ENCODE measurements at regions not wholly inside any gene's neighbourhood (a gene's known extent, or its start where the extent isn't known, plus 50 kb on each side); places are given as distances from the start of the nearest gene placed in this dataset.
A peak's percentile ranks its signal among the peaks of the same experiment; 100 is the strongest.
"Not testable (repeated sequence)": the region's sequence is repeated elsewhere in the genome, so short reads cannot be mapped to it uniquely, and the experiment has no call there.

DNA sequence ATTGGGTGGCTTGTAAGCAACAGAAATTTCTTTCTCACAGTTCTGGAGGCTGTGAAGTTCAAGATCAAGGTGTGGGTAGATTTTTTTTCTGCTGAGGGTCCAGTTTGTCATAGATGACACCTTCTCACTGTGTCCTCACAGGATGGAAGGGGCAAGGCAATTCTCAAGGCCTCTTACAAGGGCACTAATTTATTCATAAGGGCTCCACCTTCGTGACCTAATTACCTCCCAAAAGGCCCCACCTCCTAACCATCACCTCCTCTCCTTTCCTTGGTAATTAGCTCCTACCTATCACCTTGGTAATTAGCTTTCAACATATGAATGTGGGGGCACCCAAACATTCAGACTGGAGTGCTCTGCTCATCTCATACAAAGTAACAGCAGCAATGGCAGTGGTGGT is 92.3 kb upstream of the CD44 start:
- H3K4me3 ChIP-seq (ENCODE audit: low read length), result no peak overlapping the region
- no peaks in the 10 kb centered on the region for H3K9me3 ChIP-seq (ENCODE audit: control insufficient read depth, low read depth, low read length)
- H3K27me3 ChIP-seq (ENCODE audit: control insufficient read depth, insufficient read depth, low read length), result no peaks in the 10 kb centered on the region
- no peak for DNase-seq
- no peaks in the 10 kb centered on the region for H3K36me3 ChIP-seq (ENCODE audit: control insufficient read depth, insufficient read depth, low read length)
- no CpG with 5 or more reads among the region's 1 CpG for WGBS (ENCODE audit: insufficient coverage, low lambda C conversion rate)
- no peak overlapping the region for H3K27ac ChIP-seq (ENCODE audit: low read length)
- H3K4me1 ChIP-seq (ENCODE audit: control insufficient read depth, insufficient read depth, low read length), result no peaks in the 10 kb centered on the region

DNA sequence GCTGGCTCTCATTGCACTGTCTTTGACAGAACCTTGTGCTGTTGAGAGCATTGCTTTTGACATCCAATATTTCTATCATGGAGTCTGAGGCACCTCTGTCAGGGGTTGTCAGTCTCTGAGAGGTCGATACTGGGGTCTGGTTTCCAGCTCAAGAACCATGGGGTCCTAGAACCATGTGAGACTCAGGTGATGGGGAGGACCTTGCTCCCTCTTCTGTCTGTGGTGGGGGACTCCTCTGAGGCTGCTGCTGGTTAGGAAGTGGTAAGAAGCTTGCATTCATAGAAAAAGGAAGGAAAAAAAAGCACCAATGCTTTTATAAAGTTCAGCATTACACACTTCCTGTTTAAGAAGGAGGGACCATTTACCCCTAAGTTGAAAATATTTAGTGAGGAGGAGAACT is 91.8 kb upstream of the CD44 start:
- no peak overlapping the region for H3K4me3 ChIP-seq (ENCODE audit: low read length)
- DNase-seq, result no peak
- no CpG with 5 or more reads among the region's 1 CpG for WGBS (ENCODE audit: insufficient coverage, low lambda C conversion rate)
- no peak overlapping the region for H3K27ac ChIP-seq (ENCODE audit: low read length)
- H3K4me1 ChIP-seq (ENCODE audit: control insufficient read depth, insufficient read depth, low read length), result no peaks in the 10 kb centered on the region
- H3K9me3 ChIP-seq (ENCODE audit: control insufficient read depth, low read depth, low read length), result no peaks in the 10 kb centered on the region
- H3K27me3 ChIP-seq (ENCODE audit: control insufficient read depth, insufficient read depth, low read length), result no peaks in the 10 kb centered on the region
- H3K36me3 ChIP-seq (ENCODE audit: control insufficient read depth, insufficient read depth, low read length), result no peaks in the 10 kb centered on the region

DNA sequence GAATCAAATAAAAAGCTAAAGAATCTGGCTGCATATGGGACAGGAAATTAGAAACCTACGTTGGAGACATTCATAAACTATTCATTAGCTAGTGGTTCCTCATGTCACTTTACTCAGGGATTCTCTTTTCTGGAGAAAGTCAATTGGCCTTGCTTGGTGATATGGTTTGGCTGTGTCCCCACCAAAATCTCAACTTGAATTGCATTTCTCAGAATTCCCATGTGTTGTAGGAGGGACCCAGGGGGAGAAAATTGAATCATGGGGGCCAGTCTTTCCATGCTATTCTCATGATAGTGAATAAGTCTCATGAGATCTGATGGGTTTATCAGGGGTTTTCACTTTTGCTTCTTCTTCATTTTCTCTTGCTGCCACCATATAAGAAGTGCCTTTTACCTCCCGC is 91.2 kb upstream of the CD44 start:
- H3K4me3 ChIP-seq (ENCODE audit: low read length), result no peak overlapping the region
- no peaks in the 10 kb centered on the region for H3K27me3 ChIP-seq (ENCODE audit: control insufficient read depth, insufficient read depth, low read length)
- DNase-seq, result no peak
- WGBS (ENCODE audit: insufficient coverage, low lambda C conversion rate), result no CpG with 5 or more reads among the region's 2 CpGs
- H3K27ac ChIP-seq (ENCODE audit: low read length), result no peak overlapping the region
- H3K36me3 ChIP-seq (ENCODE audit: control insufficient read depth, insufficient read depth, low read length), result no peaks in the 10 kb centered on the region
- H3K9me3 ChIP-seq (ENCODE audit: control insufficient read depth, low read depth, low read length), result no peaks in the 10 kb centered on the region
- H3K4me1 ChIP-seq (ENCODE audit: control insufficient read depth, insufficient read depth, low read length), result no peaks in the 10 kb centered on the region

DNA sequence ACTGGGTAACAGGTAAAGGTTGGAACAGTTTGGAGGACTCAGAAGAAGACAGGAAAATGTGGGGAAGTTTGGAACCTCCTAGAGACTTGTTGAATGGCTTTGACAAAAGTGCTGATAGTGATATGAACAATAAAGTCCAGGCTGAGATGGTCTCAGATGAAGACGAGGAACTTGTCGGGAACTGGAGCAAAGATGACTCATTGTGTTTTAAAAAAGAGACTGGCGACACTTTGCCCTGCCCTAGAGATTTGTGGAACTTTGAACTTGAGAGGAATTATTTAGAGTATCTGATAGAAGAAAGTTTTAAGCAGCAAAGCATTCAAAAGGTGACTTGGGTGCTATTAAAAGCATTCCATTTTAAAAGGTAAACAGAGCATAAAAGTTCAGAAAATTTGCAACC is 90.6 kb upstream of the CD44 start:
- not testable (repeated sequence) for H3K27me3 ChIP-seq (ENCODE audit: control insufficient read depth, insufficient read depth, low read length); H3K27ac ChIP-seq (ENCODE audit: low read length); H3K4me1 ChIP-seq (ENCODE audit: control insufficient read depth, insufficient read depth, low read length); H3K36me3 ChIP-seq (ENCODE audit: control insufficient read depth, insufficient read depth, low read length); H3K9me3 ChIP-seq (ENCODE audit: control insufficient read depth, low read depth, low read length); H3K4me3 ChIP-seq (ENCODE audit: low read length)
- WGBS (ENCODE audit: insufficient coverage, low lambda C conversion rate), result 14% methylated on average over 2 of the region's 3 CpGs
- DNase-seq, result peak in 1 of 2 donors; percentile 45

DNA sequence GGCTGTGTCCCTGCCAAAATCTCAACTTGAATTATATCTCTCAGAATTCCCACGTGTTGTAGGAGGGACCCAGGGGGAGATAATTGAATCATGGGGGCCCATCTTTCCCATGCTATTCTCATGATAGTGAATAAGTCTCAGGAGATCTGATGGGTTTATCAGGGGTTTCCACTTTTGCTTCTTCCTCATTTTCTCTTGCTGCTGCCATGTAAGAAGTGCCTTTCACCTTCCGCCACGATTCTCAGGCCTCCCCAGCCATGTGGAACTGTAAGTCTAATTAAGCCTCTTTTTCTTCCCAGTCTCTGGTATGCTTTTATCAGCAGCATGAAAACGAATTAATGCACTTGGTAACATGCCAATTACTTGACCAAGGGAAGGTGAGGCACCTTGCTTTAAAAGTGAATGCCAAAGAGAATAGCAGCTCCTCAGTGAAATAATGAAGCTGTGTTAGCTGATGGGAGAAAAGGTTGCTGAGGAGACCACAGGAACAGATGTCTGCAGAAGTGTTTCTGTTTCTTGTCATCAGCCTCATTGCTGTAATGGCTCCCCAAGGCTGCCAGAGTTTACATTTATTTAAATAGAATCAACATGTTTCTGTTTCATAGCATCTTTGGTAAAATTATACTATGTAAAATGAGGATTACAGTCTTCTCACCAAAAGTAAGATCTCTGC is 89.0 kb upstream of the CD44 start:
- no peaks in the 10 kb centered on the region for H3K9me3 ChIP-seq (ENCODE audit: control insufficient read depth, low read depth, low read length)
- H3K4me1 ChIP-seq (ENCODE audit: control insufficient read depth, insufficient read depth, low read length), result no peaks in the 10 kb centered on the region
- H3K27ac ChIP-seq (ENCODE audit: low read length), result peak overlapping the region; percentile 16
- WGBS (ENCODE audit: insufficient coverage, low lambda C conversion rate), result no CpG with 5 or more reads among the region's 4 CpGs
- H3K36me3 ChIP-seq (ENCODE audit: control insufficient read depth, insufficient read depth, low read length), result no peaks in the 10 kb centered on the region
- H3K27me3 ChIP-seq (ENCODE audit: control insufficient read depth, insufficient read depth, low read length), result no peaks in the 10 kb centered on the region
- H3K4me3 ChIP-seq (ENCODE audit: low read length), result no peak overlapping the region
- no peak for DNase-seq

DNA sequence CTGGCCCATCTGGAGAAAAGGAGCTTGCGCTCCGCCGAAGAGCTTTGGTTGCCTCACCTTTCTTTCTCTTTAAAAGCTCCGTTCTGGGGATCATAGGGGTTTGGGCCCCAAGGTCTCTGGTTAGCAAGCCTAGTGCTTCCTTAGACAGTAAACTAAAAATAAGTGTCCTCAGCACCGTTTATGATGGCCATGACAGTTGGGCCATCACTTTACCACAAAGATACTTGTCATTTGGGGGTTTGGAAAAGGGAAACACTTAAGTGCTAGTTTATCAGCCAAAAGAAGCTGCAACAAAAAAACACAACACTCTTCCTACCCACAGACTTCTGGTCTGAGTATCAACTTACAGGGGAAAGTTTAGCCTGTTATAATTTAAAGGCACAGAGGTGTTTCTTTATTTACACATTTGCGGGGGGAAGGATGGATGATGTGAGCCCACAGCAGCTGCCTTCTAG is 88.4 kb upstream of the CD44 start:
- Histone ChIP-seq H3K4me1 (ENCODE audit: control insufficient read depth, insufficient read depth, low read length) (no peaks in the 10 kb centered on the region), H3K27me3 (ENCODE audit: control insufficient read depth, insufficient read depth, low read length) (no peaks in the 10 kb centered on the region), H3K9me3 (ENCODE audit: control insufficient read depth, low read depth, low read length) (no peaks in the 10 kb centered on the region), H3K4me3 (ENCODE audit: low read length) (no peak overlapping the region), H3K36me3 (ENCODE audit: control insufficient read depth, insufficient read depth, low read length) (no peaks in the 10 kb centered on the region), H3K27ac (ENCODE audit: low read length) (peak overlapping the region; percentile 16)
- no CpG with 5 or more reads among the region's 6 CpGs for WGBS (ENCODE audit: insufficient coverage, low lambda C conversion rate)
- DNase-seq, result no peak

DNA sequence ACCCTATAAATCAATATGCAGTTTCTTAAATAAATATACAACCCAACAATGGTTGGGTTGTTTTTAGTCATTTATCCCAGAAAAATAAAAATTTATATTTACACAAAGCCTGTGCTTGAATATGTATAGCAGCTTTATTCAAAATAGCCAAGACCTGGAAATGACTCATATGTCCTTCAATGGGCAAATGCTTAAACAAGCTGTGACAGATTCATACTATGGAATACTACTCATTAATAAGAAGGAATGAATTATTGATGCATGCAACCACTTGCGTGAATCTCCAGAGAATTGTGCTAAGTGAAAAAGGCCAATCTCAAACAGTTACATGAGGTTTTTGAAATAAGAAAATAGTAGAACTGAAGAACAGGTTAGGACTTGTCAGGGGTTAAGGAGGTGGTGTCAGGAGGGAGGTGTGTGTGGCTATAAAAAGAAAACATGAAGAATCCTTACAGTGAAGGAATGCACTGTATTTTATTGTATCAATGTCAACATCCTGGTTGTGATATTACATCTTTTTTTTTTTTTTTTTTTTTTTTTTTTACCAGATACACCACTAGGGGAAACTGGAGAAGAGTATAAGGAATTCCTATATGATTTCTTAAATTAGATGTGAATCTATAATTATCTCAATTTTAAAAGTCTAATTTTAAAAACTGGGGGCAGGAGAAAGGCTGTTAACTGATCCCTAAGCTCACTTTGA is 82.4 kb upstream of the CD44 start:
- no peak overlapping the region for H3K27ac ChIP-seq (ENCODE audit: low read length)
- WGBS (ENCODE audit: insufficient coverage, low lambda C conversion rate), result 100% methylated on average over 1 of the region's 1 CpG
- H3K36me3 ChIP-seq (ENCODE audit: control insufficient read depth, insufficient read depth, low read length), result no peaks in the 10 kb centered on the region
- H3K9me3 ChIP-seq (ENCODE audit: control insufficient read depth, low read depth, low read length), result no peaks in the 10 kb centered on the region
- no peak overlapping the region for H3K4me3 ChIP-seq (ENCODE audit: low read length)
- no peaks in the 10 kb centered on the region for H3K4me1 ChIP-seq (ENCODE audit: control insufficient read depth, insufficient read depth, low read length)
- no peaks in the 10 kb centered on the region for H3K27me3 ChIP-seq (ENCODE audit: control insufficient read depth, insufficient read depth, low read length)
- DNase-seq, result no peak

DNA sequence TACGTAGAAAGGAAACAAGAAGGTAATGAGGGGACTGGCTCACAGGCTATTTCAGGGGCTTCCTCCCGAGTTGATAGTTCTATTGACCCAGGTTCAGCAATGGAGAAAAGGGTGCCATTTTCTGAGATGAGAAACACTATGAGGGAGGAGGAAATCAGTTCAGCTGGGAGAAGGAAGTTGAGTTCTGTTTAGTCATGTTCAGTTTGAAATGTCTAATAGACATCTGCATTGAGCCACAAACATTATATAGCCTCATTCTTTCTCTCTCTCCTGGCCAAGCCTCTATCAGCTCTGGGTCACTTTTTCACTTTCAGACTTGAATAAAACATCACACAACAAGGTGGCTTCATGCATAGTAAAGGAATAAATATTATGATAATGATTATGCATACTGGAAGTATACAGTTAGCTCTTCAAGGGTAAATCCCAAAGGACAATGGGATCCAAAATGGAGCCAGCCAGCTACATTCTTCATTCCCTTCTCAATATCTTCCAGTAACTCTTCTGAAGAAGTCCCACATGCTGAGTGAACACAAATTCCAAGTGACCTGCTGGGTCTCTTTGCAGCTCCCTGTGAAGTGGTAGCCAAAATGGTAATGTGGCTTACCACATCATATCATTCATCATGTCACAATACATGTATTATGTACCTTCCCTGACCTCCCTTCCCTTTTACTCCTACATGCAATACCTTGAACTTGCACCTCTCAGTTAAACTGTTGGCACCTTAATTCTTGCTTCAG is 80.9 kb upstream of the CD44 start:
- WGBS (ENCODE audit: insufficient coverage, low lambda C conversion rate), result no CpG with 5 or more reads among the region's 2 CpGs
- DNase-seq, result no peak
- Histone ChIP-seq H3K27me3 (ENCODE audit: control insufficient read depth, insufficient read depth, low read length) (no peaks in the 10 kb centered on the region), H3K4me3 (ENCODE audit: low read length) (no peak overlapping the region), H3K4me1 (ENCODE audit: control insufficient read depth, insufficient read depth, low read length) (no peaks in the 10 kb centered on the region), H3K36me3 (ENCODE audit: control insufficient read depth, insufficient read depth, low read length) (no peaks in the 10 kb centered on the region), H3K27ac (ENCODE audit: low read length) (no peak overlapping the region), H3K9me3 (ENCODE audit: control insufficient read depth, low read depth, low read length) (no peaks in the 10 kb centered on the region)

DNA sequence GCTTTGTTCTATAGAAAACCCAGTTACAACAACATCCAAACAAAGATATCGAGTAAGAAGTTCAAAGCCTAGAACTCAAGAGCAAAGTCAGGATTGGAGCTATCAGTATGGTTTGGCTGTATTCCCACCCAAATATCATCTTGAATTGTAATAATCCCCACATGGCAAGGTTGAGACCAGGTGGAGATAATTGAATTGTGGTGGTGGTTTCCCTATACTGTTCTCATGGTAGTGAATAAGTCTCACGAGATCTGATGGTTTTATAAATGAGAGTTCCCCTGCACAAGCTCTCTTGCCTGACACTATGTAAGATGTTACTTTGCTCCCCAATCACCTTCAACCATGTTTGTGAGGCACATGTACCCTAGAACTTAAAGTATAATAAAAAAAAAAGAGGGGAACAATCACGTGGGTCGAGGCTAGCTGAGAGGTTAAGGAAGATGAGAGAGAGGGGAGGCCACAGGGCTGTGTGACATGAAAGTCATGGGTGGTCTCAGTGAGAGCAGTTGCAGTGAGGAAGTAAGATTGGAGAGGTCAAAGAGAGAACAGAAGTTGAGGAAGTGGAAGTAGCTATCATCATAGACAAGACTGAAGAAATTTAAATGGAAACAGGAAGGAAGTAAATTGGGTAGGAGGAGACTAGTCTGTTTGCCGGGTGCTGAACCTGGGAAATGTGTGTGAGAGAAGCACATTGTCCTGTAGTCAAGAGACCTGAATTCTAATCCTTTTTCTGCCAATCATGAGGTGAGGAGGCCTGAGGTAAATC is 80.1 kb upstream of the CD44 start:
- Histone ChIP-seq H3K9me3 (ENCODE audit: control insufficient read depth, low read depth, low read length) (no peaks in the 10 kb centered on the region), H3K4me3 (ENCODE audit: low read length) (no peak overlapping the region), H3K27me3 (ENCODE audit: control insufficient read depth, insufficient read depth, low read length) (no peaks in the 10 kb centered on the region), H3K36me3 (ENCODE audit: control insufficient read depth, insufficient read depth, low read length) (no peaks in the 10 kb centered on the region), H3K4me1 (ENCODE audit: control insufficient read depth, insufficient read depth, low read length) (no peaks in the 10 kb centered on the region), H3K27ac (ENCODE audit: low read length) (no peak overlapping the region)
- WGBS (ENCODE audit: insufficient coverage, low lambda C conversion rate), result 80% methylated on average over 2 of the region's 5 CpGs
- DNase-seq, result no peak

Measured in large intestine (tissue), 3 donors.